LHCN-M2 (cell line): ENCODE measurements at regions not wholly inside any gene's neighbourhood (a gene's known extent, or its start where the extent isn't known, plus 50 kb on each side); places are given as distances from the start of the nearest gene placed in this dataset.

Experiments
- DNase-seq: peaks from one replicate; pipeline ENCODE4 v3.0.0-alpha.2; 2012; ENCODE audit warnings: low read depth

DNA sequence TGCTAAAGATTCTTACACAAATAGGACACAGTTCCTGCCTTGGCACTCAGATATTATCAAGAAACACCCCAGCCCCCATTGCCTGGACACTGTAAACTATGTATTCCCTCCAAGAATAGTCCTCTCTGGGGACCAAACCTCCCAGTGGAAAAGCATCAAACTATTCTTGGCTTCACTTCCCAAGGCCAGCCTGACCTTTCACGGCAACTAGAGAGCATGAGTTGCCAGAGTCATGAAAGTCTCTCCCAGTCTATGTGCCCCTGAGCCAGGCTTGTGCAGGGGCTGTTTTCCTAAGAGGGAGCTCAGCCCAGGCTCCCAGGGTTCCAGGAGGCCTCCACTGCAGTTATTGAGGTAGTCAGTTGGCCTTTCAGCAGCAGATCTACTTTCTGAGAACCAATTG lies 251.9 kb upstream of the TGFBR2 start:
- no peak for DNase-seq

DNA sequence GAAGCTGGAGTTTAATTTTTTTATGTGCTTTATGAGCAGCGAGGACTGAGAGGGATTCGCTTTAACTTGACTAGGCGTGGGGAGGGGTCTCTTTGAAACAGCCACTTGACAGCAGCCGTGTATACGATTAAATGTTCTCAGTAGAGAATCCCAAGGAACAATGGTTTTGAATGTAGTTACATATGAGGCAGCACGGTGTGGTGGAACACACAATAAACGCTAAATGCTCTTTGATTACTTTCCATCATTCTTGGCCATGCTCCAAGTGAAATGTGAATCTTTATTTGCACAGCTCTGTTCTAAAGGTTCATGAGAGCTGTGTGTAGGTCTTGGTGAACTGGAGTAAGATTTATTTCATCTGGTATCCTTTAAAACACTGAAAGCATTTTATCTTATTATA lies 251.4 kb upstream of the TGFBR2 start:
- DNase-seq, result no peak

DNA sequence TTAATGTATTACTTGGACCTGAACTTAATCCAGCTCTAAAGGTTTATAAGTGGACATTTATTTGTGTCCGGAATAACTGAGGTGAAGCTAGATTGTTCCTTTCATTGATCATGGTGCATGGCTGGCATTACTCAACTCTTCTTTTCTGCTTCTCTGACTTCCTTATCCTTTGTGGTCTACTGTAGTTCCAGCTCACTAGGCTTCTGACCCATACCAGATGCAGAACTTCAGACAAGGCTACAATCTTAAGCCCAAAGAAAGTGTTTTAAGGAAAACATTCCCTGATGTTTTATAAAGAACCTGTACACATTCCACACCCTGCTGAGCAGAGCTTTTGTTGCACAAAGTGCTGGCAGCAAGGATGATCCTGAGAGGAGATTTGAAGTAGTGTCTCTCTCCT lies 250.8 kb upstream of the TGFBR2 start:
- DNase-seq, result no peak

DNA sequence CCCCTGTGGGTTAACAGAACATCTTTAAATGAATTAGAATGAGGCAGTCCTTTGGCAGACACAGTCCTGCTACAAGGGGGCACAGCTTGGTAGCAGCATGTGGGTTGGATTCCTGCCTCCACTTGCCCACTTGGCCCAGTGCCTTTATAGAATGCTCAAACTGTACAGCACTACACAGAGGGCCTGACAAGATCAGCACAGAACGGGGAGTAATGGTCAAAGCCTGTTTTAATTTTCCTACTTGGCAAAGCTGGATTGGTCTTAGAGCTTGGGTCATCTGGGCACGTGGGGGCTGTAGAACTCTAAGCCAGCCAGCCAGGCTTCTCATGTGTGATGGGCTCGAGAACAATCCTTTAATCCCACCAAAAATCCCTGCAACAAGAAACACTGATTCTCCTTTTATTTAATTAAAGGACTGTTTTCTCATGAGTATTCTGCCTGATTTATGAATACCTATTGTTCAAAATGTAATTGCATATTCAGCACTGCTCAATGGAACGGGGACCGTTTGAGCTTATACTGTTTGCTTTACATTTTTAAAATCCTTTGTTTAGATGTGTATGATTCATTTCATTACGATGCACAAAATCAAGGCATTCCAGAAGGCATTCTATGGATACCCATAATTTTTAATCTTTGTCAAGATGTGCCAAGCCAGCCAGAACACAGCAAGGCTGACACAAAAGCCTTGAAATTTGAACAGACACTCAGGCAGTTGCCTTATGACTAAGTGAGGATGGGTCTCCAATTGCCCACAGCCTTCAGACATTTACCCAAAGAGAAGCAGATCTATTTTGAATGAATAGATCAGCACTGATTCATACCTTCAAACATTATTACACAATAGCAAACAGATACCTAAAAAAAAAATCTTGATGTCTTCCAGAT lies 249.3 kb upstream of the TGFBR2 start:
- peak; percentile 58 for DNase-seq

DNA sequence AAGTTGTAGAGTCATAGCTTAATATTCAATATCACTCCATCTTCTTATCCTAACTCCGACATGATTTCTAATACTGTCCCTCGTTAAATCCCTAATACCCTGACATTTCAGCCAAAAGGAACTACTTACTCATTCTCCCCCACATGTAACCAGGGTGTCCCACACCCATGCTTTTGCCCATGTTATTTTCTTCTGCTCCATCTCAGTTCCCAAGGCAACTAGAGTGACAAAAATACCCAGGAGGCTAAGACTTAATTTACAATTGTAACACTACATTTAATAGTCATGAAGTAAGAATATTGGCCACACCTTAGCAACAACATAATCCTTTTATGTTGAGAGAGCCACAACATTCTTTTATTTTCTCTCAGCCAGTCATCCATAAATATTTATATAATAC lies 248.5 kb upstream of the TGFBR2 start:
- peak; percentile 61 for DNase-seq

DNA sequence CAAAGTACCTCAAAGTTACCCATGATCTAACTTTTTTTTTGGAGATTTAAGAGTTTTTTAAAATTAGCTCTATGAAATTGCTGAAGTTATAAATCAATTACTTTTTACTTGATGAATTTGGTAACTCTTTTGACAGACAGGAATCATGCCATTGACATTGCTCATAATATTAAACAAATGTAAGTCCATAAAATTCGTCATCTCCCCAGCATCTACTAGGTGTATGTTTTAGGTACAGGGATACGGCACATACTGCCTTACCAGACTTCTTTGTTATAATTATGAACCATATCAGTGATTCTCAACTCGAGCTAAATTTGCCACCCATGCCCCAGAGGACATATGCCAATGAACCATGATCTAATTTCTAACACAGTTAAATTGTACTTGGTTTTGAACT lies 247.5 kb upstream of the TGFBR2 start:
- no peak for DNase-seq

DNA sequence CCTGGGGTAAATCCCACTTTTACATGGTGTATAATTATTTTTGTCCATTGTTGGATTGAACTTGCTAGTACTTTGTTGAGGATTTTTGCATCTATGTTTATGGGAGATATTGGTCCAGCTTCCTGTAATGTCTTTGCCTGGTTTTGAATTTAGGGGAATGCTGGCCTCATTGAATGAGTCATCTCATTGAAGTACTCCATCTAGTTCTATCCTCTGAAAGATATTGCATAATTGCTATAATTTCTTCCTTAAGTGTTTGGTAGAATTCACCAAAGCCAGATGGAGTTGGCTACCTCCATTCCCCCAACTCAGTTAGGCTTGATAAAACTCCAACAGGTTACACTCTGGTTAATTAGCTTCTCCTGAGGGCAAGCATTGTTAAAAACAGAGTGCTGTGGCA lies 237.4 kb upstream of the TGFBR2 start:
- DNase-seq, result peak; percentile 70

DNA sequence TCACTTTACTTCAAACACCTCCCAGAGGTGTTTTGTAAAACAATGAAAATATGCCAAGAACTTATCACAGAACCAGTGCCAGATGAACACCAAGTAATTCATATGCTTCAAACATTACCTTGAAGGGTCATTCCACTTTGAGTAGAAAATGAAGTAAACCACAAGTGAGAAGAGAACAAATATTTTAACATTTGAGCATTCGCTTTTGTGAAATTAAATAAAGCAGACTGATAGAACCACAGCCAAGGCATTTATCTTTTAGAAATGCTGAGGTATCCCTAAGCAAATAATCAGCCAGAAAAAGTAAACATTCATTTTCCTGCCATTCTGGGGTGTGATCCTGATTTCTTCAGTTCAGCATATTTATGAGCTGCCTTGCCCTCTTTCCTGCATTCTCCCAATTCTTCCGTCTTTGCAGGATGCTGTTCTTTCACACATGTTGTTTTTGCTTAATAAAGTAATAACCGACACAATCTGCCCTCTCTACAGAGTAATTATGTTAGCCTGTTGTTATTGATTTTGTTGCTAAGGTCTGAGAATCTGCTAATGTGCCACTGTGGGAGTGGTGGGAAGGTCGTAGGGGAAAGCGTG lies 235.6 kb upstream of the TGFBR2 start:
- DNase-seq, result peak; percentile 50

DNA sequence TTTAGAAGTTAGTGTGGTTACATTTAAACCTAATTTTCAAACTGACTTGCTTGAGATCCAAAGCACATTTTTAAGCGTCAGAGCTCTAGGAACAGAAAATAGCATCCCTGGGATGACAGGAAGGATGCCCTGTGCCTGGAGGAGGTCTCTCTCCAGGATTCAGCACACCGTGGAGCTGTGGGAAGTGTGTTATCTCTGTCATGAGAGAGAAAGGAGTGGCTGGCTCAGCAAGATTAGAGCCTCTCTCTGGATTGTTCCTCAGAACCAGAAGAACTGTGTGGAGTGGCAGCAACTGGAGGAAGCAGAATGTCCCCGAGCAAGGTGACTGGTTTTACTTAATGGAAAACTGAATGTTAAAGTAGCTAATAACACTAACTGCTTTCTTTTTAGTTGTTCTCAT lies 233.6 kb upstream of the TGFBR2 start:
- DNase-seq, result no peak

DNA sequence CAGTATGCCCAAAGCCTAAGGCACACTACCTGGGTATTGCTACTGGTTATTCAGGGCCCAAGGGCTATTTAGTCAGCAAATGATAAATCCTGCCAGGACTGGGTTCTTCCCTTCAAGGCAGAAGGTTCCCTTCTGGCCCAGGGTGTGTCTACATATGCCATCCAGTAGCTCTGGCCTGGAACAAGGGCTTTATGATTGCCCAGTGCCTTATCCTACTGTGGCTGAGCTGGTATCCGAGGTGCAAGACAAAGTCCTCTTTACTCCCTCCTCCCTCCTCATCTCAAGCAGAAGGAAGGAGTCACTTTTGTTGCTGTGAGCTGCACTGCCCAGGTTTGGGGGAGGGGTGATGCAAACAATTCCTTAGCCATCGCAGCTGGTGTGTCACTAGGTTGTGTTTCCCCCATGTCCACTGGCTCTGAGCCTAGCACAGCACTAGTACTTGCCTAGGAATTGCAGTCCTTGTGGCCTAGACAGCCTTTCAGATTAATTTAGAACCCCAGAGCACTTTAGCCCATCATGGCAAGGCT lies 221.8 kb upstream of the TGFBR2 start:
- DNase-seq, result no peak

DNA sequence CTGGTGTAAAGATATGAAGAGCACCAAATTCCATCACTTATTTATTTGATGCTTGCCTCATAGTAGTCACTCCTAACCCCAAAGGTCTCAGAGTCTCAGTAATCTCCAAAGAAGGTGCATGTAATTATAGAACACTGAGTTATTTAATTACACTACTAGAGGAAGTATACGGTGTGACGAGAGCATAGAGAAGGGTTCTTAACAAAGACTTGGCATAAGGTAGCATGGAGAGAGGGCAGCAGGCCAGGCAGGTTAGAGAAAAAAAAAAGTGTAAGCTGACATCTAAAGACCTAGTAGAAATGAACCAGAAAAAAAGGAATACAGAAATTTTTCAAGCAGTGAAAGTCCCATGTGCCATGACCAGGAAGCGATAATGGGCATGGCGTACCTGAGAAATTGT lies 213.3 kb upstream of the TGFBR2 start:
- DNase-seq, result no peak

DNA sequence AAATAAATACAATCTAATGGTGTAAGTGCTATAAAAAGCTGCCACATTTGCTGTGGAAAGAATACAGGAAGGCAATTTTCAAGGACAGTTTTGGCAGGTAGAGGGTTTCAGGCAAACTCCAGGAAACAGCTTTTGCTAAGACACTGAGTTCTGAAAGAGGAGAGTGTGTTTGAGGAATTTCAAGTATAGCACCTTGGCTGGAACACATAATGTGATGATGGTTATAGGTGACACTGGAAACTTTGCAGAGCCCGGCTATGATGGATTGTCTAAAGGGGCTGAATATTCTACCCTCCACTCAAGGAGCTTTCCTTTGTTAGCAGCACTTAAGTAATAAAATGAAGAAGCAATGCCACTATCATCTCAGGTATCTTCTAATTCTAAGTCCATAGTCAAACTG lies 209.4 kb upstream of the TGFBR2 start:
- no peak for DNase-seq

DNA sequence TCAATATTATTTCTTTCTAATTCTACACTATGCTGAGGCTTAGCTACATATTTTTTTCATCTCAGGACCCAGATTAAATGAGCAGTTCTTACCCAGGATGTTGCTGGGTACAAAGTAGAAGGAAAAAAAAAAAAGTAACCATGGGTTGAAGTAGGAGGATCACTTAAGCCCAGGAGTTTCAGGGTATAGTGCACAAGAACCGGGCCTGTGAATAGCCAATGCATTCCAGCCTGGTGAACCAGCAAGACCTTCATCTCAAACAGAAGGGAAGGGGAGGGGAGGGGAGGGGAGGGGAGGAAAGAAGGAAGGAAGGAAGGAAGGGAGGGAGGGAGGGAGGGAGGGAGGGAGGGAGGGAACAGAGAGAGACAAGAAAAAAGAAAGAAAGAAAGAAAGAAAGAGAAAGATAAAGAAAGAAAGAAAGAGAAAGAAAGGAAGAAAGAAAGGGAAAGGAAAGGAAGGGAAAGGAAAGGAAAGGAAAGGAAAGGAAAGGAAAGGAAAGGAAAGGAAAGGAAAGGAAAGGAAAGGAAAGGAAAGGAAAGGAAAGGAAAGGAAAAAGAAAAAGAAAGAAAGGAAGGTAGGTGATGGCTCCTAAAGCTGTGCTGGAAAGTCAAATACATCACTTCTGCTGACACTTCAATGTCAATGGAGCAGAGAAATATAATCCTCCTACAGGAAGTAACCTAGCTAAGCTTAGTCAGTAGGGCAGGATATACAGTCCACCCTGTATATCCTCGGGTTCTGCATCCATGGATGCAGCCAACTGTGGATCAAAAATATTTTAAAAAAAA lies 206.8 kb upstream of the TGFBR2 start:
- DNase-seq, result peak; percentile 37

DNA sequence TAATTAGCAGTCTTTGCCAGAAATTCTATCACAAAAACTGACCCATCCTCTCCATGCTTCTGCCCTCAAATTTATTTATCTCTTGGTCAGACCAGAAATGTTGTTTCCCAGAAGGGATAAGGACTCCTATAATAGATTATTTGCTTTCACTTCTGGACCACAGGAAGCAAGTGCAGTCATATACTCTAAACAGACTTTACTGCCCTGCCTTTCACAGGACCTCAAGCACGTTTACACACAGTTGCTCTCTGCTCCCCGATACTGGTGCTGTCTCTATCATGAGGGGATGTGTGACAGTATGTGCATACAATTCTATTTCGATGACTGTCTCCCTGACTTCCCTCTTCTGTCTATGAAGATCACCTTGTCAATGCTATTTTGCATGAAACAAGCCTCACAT lies 205.5 kb upstream of the TGFBR2 start:
- no peak for DNase-seq

DNA sequence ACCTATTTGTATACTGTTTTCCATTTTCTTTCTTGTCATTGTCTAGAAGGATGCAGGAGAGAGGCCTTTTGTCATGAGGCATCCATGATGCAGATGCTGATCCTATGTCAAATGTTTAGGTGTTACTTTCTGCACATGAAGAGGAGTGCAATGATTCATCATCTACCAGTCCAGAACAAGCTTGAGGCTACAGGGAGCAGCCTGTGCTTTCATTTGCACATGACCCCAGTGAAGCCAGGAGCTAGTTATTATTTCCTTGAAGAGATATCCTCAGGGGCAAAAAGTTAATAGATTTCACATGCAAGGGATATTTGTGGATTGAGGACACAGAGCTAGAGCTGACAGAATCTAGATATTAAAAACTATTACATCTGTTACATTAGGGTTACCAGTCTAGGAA lies 204.4 kb upstream of the TGFBR2 start:
- DNase-seq, result peak; percentile 50

DNA sequence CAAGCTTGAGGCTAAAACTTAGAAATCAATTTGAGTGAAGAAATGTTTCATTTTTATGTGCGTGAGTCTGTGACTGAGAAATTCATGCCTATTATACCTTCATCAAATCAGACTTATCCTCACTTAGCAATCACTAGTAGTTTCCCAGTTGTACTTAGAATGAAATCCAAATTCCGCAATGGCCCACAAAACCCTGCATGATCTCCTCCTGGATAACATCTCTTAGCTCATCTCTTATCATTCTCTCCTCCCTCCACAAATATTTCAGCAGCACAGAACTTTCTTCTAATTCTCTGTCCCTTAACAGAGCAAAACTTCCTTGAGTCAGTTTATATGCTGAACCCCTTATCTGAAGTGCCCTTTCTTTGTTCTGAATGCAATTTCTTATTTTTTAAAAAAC lies 198.8 kb upstream of the TGFBR2 start:
- no peak for DNase-seq

DNA sequence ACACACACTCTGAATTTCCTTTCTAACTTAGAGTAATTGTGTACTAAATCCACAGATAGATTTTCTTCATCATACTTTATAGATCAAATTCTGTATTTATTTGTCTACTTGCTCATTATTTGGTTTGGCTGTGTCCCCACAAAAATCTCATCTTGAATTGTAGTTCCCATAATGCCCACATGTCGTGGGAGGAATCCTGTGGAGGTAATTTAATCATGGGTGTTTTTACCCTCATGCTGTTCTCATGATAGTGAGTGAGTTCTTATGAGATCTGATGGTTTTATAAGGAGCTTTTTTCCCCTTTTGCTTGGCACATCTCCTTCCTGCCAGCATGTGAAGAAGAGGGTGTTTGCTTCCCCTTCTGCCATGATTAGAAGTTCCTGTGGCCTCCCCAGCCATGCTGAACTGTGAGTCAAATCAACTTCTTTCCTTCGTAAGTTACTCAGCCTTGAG lies 198.3 kb upstream of the TGFBR2 start:
- DNase-seq, result peak; percentile 58

DNA sequence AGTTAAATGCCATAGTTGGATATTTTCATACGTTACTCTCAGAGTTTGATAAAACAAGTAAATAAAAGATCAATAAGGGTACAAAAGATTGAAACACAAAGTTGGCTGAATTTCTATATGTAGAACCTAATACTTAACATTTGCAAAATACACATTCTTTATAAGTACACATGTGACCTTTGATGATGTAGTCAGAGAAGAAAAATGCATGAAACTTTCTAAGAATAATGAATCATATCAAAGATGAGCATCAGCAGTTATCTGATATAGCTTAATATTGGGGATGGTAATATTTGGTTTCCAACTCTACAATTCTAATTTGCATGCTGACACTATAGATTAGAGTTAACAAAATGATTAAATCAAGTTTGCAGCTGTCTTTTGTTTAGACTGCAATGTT lies 188.0 kb upstream of the TGFBR2 start:
- DNase-seq, result peak; percentile 62

DNA sequence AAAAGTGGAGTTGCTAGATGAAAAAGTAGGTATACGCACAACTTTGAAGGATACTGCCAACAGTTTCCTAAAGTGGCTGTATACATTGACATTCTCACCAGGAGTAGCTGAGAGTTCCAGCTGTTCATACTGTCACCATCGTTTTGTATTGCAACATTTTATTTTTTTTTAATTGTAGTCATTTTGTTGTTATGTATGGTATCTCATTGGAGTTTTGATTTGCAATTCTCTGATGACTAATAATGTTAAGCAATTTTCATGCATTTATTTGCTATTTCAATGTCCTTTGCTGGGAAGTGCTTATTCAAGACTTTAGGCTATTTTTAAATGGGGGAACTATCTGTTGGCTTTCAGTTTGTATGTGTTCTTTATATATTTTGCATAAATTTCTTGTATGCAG lies 185.1 kb upstream of the TGFBR2 start:
- DNase-seq, result peak; percentile 86

DNA sequence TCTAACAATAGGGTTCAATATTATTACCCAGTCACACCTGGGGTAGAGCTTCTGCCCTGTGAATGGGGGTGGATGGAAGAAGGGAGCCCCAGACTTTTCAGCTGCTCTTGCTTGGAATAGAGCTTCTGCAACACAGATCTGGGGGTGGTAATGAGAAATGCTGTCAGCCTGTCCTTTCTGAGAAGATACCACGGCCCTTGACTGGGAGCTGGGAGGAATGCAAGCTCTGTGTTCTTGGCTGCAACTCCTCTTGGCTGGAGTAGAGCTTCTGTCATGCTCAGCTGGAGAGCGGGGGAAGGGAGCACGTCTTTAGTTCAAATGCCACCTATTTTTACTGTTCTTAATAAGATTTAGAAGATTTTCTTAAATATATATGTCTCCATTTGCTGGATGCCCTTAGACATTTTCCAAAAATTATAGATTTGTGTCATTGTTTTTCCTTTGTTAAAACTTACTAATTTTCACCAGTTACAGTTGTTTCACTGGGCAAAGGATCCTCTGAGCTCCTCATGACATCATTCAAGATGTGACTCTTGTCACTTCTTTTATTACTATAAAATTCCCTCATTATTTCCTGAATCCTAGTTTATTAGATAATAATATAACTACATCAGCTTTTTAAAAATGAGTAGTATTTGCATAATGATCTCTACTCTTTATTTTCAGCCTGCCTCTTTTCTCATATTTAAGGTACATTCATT lies 180.0 kb upstream of the TGFBR2 start:
- peak; percentile 62 for DNase-seq

DNA sequence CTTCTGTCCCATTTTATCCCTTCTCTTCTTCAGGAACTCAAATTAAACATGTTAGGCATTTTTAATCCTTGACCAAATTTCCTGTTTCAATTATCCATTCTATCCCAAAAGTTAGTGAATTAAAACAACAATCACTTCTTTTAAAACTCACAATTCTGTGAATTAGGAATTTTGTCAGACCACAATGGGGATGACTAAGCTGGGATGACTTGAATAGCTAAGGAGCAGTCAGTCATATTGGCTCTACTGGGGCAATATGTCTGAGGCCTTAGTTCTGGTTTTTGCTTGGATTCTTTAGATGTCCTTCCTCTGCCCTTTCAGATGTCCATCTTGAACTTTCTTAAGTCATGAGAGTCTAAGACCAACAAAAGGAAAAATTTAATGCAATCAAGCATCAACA lies 178.2 kb upstream of the TGFBR2 start:
- peak; percentile 71 for DNase-seq
